GM18520 (cell line): ENCODE measurements at regions not wholly inside any gene's neighbourhood (a gene's known extent, or its start where the extent isn't known, plus 50 kb on each side); places are given as distances from the start of the nearest gene placed in this dataset.

Source experiments
- ATAC-seq: cut with Tn5 transposase; IDR thresholded peaks from one replicate; pipeline ENCODE4 v1.9.1; 2021; ENCODE audit not compliant: unreplicated experiment

DNA sequence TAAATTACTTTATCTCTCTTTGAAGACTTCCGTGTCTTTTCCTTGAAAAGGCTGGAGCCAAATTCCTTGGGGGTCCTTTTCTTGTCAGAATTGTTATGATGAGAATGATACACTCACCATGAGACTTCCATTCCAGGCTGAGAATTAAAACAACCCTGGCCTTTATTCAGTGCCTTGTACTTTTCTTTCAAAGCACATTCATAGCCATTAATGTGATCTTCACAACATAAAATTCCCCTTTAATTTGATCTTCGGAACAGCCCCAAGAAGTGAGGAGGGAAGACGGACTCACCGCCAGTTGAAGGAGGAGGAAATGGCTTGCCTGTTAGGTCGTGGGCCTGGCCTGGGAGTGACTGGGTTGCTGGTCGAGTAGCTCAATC, 127.3 kb downstream of the DDX1 start:
- no peak for ATAC-seq

DNA sequence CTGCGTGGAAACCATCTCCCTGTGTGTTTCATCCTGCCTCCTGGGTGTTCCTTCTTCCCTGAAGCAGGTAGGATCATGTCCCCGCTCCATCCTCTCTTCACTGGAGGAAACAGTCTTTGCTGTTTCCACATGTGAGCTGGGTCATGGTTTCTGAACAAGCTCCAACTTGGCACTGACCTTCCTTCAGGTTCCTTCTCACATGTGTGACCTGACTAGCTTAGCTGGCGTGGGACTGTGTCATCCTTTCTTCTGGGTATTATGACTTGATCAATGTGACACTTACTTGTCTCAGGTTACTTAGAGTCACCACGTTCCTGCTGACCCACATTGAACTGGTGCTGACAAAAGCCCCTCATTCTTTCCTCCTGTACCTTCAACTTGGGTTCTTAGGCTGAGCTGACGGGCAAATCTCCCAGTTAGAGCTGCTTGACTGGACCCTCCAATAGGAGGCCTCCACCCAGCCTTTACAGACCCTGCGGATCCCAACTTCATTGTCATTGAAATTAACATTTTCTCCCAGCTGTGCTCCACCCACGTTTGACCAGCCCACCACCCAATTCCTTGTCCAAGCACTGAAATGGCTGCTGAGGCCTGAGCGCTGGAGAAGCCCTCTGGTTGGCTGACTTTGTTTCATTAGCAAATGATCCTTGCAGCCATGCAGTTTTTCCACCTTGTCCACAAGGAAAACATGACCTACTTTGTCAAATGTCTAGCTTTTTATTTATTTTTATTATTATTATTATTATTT, 128.1 kb downstream of the DDX1 start:
- ATAC-seq: no peak

DNA sequence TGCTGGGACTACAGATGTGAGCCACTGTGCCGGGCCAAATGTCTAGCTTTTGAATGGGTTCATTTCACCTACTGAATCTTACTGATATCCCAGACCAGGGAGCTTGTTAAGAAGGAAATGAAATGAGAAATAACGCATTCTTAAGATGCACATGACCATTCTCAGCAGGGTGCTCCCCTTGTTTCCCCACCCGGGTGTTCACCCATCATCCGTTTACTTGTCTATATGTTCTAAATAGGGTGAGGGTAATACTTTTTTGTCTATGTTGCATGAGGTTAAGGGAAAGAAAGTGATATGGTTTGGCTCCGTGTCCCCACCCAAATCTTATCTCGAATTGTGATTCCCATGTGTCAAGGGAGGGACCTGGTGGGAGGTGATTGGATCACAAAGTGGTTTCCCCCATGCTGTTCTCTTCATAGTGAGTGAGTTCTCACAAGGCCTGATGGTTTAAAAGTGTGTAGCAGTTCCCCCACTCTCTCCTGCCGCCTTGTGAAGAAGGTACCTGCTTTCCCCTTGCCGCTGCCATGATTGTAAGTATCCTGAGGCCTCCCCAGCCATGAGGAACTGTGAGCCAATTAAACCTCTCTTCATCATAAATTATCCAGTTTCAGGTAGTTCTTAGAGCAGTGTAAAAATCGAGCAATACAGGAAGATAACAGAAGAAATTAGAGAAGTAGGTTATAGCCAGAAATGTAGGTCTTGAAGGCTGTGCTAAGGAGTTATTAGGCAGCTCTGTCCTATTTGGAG, 129.1 kb downstream of the DDX1 start:
- no peak for ATAC-seq

DNA sequence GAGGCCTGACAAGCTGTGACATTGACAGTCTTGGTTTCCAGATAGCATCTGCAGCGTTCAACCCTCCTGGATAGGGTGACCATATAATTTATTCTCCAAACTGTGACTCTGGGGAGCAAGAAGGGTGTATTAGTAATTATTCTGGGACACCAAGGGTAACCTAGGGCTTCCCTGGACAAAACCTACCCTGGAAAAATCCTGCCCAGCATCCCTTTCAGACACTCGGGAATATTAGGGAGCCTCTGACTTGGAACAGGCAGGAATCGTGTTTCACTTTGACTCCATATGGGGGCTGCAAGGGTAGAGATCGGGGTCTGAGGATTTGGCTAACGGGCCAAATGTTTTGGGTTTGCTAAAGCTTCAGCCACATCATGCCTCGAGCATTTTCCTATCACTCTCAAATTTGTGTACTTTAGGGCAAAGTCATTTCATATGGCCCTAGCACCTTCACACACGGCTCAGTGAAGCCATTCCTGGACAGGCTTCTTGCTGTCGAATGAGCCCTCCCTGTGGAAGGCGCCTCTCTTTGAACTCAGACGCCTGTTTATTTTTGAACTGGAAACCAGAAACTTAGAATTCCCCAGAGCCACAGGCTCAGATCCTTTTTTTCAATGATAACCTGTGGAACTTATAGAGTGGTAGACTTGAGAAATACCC, 129.9 kb downstream of the DDX1 start:
- ATAC-seq: no peak

DNA sequence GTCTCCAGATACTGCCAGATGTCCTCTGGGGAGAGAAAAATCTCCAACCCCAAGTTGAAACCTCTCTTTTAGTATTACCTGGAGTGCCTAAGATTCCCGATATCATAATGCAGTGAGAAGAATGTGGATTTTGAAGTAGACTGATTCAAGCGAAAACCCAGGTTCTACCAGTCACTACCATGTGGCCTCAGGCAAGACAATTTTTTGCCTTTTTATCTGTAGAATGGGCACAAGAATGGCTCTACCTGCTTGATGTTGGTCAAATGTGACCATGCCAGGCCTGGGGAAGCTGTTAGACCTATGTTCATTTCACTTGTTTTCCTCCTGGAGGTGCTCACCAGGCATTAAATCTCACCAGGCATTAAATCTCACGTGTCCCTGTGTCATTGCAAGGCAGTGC, 131.3 kb downstream of the DDX1 start:
- ATAC-seq: no peak

DNA sequence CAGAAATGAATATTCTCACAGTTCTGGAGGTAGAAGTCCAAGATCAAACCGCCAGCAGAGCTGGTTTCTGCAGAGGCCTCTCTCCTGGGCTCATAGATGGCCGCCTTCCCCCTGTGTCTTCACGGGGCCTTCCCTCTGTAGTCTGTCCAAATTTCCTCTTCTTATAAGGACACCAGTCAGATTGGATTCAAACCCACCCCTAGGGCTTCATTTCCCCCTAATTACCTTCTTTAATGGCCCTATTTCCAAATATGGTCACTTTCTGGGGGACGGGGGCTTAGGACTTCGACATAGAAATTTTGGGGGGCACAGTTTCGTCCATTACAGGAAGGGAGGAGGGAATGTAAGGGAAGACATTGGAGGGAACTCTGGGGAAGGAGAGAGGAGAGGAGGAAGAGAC, 132.6 kb downstream of the DDX1 start:
- ATAC-seq: no peak

DNA sequence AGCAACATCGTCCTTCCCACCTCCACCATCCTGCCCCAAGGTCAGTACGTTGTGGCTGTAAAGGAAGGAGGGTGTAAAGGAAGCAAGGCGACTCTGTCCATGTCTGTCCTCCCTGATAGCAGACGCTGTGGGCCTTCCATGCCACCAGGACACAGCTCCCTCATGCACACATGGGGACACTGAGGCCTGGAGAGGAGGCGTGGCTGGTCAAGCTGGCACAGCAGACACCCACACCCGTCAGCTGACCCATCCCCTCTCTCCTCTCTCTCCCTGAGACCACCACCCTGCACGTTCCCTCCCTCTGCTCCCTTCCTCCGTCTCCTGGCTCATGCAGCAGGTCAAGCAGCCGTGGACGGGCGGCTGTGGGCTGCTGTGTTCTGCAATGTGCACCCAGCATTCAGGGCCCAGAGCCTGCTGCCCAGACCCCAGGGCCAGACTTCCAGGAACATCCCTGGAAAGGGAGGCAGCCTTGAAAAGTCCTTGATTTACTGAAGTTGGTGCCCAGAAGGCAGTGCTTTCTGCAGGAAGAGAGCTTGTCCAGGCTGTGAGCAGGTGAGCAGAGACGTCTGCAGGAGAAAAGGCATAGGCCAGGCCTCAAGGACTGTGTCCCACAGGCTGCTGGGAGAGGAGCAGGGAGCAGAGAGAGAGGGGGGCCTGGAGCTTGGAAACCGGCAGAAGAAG, 133.6 kb downstream of the DDX1 start:
- ATAC-seq: no peak

DNA sequence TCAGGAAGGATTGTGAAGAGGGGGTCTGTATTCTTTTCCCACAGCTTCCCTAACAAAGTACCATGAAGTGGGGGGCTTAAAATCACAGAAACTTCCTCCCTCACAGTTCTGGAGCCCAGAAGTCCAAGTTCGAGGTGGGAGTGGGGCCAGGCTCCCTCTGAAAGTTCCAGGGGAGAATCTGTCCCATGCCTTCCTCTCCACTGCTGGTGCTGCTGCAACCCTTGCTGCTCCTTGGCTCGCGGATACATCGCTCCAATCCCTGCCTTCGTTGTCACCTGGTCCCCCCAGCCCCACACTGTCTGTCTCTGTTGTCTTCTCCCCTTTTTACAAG, 134.1 kb downstream of the DDX1 start:
- no peak for ATAC-seq

DNA sequence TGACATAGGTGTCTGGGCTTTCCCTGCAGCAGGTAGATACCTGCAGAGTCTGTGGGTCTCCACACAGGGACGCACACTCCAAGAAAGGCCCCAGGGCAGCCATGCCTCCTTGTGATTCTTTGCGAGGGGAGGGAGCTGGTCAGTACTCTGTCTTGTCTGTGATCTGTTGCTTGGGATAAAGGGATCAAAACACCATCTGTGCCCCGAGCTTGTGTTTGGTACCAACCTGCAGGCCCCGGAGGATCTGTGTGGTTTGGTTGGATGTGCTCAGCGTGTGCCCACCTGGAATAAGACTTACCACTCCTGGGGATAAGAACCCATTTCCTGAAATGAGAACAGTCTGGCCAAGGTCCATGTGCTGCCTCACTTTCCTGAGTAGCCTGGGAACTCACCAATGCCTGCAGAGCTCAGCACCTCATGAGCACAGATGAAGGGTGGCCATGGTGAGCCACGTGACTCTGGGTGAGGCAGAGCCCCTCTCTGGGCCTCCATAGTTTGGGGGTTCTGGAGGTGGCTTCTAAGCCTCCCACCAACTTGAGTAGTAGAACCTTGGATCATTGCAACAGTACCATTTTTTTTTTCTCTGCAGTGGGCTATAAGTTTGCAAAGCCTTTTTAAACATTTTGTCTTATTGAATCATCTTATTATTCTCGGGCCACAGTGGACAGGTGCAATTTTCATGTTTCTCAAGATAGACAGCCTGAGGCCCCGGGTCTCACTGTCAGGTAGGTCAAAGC, 134.8 kb downstream of the DDX1 start:
- no peak for ATAC-seq

DNA sequence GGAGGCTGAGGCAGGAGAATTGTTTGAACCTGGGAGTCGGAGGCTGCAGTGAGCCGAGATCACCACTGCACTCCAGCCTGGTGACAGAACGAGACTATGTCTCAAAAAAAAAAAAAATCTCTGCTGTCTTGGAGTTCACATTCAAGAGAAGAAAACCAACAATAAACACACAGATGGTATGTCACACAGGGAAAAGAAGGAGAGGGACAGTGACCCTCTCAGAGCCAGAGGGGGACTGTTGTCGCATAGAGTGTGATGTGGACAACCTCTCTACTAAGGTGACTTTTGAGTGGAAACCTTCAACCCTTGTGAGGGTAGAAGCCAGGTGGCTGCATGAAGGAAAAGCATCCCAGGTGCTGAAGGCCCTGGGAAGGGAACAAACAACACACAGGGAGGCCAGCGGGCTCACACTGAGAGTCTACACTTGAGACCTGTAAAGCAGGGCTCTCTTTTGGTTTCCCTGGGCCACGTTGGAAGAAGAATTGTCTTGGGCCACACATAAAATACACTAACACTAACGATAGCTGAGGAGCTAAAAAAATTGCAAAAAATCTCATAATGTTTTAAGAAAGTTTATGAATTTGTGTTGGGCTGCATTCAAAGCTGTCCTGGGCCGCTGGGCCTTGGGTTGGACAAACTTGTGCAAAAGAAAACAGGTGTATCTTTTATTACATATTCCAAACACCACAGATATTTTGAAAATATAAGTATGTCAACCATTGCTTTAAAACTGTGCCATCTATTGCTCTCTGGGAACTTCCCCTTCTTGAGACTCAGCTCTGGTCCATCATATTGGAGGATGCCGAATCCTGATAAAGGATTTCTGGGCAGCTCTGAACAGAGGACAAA, 136.0 kb downstream of the DDX1 start:
- ATAC-seq: no peak

DNA sequence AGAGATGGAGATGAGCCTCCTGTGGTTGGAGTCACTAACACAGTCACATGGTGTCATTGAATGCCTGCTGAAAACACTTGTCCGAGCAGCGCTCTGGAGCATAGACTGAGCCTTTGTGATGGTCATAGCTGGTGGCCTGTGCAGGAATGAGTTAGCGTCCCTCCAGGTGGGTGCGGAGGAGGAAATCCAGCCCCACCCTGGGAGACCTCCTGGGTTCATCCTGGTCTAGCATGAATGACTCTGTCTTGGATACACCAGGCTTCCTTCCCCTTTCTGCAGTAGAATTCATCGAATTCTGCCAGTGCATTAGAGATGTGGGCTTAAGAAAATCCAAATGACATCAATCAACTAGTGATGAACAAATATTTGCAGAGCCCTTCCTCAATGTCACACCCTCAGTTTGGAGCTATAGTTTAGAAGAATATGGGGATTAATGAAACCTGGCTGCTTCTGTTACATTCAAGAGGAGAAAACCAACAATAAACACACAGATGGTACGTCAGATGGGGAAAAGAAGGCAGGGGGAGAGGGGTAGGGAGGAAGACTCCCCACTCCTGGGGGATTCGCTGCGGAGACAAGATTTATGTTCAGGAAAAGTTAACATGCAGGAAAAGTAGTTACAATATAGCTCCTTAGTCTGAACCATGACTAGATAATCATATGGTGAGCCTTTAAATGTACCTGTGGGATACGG, 136.7 kb downstream of the DDX1 start:
- no peak for ATAC-seq

DNA sequence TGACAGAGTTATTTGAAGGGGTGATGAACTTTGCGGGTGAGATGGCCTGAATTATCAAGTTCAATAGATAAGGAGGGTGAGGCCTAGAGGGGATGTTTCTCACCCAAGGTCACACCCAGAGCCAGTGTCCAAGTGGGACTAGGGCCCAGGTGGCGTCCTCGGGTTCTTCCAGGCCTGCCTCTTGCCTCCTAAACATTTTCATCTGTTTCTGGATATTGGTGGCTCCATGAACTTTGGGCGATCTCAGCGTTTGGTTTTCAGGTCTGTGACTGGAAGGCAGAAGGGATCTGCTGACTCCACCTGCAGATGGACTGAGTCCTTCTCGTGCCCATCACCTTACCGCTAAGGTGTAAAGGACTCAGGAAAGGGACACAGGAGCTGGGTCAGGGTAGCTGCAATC, 137.3 kb downstream of the DDX1 start:
- ATAC-seq: no peak

DNA sequence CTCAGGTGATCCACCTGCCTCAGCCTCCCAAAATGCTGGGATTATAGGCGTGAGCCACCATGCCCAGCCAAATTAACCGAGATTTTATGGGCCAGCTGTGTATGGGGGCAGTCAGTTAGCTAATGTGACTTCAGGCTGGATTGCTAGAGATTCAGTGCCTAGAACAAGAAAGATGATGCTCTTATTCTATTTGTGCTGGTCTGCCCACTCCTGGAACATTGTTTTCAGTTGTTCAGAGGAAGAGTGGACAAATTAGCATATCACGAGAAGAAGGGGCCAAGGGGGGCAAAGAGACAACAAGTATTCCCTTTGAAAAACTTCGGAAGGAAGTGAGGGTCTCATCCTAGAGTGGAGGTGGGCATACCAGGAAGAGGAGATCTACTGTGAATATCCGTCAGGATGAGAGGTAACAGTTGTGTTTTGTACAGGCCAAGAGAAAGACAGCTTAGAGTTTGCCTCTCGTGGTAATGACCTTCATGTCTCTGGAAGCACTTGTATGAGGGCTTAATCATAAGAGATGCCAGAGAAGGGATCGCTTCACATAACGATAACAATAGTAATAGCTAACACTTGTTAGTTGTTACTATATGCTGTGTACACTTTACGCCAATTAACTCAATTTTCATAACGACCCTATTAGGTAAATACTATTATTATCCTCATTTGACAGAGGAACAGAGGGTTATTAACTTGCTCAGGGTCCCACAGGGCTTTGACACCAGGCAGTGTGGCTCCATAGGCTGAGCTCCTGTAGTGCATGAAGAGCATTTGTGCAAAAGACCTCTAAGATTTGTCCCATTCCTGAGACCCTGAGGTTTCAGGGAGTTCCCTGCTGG, 138.3 kb downstream of the DDX1 start:
- no peak for ATAC-seq

DNA sequence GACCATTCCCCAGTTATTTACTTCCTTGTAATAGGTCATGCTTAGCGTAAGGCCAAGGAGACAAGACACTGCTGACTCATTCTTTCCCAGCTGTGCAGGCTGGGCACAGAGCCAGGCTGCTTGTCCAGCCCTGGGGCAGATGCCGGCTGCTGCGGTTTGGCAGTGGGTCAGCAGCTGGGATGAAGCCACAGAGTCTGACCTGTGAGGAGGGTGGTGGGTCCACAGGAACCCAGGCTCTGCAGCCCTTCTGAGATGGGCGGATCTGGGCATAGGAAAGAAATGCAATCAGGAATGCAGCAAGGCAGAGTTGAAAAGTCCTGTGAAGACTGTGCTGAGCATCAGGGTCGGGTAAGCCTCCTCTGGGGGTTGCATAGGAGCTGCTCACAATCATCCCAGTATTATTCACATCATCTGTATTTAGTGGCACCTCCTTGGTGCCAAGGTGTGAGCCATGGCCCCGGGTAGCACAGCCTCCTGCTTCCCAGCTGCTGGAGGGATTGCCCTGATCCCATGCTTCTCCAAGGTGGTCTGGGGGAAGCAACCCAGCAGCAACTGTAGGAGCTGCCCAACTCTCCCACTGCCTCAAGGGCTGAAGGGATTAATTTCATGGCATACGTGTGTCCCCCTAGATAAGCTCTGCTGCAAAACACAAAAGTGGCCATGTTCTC, 139.0 kb downstream of the DDX1 start:
- ATAC-seq: no peak

DNA sequence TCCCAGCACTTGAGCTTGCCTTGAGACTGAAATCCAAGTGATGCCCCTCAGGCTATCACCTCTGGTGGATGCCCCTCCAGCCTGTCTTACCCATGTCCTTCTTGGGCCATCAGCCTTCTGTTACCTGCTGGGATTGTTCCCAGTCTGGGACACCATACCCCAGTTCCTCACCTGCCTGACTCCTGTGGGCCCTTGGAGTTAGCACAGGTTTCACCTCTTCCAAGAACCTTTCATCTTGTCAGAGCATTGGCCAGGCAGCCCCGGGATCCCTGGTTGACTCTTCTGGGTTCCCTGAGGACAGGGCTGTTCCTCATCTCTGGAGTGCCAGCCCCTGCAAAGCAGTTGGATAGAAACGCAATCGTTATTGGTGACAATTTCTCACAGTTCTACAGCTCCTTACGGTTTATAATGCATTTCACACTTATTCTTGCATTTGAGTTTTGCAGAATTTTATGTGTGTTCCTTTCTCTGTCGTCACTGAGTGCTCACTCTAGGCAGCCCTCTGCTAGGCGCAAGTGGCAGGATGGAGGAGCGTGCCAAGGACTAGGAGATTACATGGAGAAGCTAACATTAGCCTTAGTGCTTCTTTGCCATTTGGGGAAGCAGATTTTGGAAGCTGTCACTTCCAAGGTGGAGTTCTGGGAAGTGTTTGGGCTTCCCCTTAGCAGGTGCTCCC, 139.7 kb downstream of the DDX1 start:
- ATAC-seq: no peak

DNA sequence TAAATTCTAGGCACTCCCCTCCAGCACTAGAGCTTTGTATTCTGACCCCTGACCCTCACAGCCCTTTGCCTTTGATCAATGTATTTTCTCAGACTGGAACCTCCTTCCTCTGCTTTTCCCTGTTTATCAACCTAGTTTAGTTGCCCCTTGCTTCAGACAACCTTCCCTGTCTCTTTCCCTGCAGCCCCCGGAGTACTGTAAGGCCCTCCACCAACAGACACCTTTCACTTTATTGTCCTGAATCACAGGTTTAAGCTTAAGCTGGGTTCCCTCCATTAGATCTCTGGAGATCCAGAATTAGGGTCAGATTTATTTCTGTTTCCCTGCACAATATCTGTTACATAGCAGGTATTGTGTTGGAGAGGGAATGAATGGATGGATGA, 140.2 kb downstream of the DDX1 start:
- no peak for ATAC-seq

DNA sequence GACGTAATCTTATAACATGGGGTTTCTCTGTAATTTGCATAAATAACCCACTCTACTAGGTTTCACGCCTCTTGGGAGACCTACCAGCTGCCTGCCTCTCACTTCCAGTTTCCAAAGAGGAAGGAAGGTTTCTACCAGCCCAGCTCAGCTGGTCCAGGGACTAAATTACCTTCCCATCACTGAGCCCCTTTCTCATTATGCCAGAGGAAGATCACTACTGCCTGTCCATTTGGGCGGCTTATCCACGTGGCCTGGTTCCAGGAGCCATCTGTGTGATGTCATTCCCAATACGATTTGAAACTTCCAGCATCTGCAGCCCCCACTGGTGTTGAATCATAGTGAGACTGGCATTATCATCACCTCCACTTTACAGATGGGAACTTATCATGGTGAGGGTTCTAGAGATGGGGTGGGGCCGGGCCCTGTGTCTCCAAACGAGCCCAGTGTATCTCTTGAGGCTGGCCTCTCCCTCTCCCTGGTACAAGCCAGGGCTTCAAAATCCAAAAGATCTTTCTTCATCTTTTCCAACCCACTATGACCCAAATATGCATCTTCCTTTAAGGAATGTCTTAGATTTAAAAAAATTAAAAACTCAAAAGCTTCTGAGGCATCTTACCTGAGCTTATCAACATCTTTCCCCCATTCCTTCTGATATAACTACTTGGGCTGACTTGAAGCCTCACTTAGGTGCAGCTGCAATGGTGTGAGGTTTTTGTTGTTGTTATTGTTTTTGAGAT, 140.8 kb downstream of the DDX1 start:
- peak; percentile 96 for ATAC-seq
